ENCODE measurements at regions not wholly inside any gene's neighbourhood (a gene's known extent, or its start where the extent isn't known, plus 50 kb on each side); places are given as distances from the start of the nearest gene placed in this dataset.

DNA sequence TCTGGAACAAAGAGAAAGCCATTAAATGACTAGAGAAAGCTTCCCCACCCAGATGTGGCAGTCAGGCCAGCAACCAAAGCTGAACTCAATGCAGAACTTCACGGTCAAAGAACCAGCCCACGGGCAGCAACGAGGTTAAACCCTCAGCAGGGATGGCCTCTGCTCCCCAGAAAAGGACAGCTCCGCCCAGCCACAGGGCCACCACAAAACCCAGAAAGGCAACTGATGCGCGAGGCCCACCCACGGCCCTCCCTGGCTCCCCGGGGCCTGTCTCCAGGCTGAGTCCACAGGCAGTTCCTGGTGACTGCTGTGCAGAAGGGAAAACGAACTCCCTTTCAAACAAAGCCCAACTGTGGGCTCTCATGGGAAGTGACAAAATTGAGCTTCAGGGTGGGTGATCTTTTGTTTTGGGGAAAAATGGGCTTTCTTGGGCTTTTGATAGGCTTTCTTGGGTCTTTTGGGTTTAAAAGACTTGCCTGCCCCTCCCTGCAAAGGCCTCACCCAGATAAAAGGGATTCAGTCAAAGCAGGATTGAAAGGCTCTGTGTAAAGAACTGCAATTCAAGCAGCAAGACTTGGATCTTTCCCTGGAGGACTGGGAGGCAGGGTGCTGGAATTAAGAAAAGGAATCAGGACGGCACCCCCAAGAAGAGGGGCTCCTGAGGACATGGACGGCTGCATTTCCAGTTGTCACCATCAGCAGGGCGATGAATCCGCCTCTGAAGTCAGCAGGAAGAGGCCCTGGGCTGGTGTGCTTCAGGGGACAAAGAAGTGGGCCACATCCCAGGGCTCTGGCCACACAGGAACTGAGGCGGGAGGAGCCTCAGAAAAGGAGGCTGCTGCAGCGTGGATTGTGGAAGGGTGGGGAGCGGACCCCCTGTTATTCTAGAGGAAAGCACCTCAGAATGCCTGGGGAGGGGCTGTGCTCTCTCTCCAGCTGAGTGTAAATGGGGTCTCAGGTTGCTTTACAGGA is 209.9 kb downstream of the USP6NL start:
- no peaks in the 10 kb centered on the region for H3K4me1 ChIP-seq (ENCODE audit: control insufficient read depth, insufficient read depth, low read length)
- H3K9ac ChIP-seq (ENCODE audit: control insufficient read depth, insufficient read depth, low read length), result no peak overlapping the region
- intact Hi-C loops (cut with micrococcal nuclease; ENCODE audit: unreplicated experiment), result no loop called here
- POLR2A ChIA-PET, result no interaction called here
- no peaks in the 10 kb centered on the region for H3K36me3 ChIP-seq (ENCODE audit: control insufficient read depth in 2 of 2, insufficient read depth in 2 of 2, low read length in 1 of 2)
- DNase-seq (ENCODE audit: low read depth, low spot score) (no peak), ATAC-seq (no peak), FAIRE-seq (no peak)
- no peak overlapping the region for H3K4me2 ChIP-seq (ENCODE audit: control insufficient read depth, insufficient read depth)
- BruUV-seq (replicated peaks), result no TSS peak
- CTCF ChIA-PET, result no interaction called here
- in situ Hi-C loops (cut with MboI), result no loop called here
- H2AFZ ChIP-seq (ENCODE audit: control insufficient read depth, low read depth, low read length), result no peak overlapping the region
- RAD21 ChIA-PET (ENCODE audit: unreplicated experiment), result no interaction called here
- SMC1A ChIA-PET (ENCODE audit: uncharacterized antibody, unreplicated experiment), result no interaction called here
- WGBS (ENCODE audit: insufficient coverage, insufficient replicate concordance, low lambda C conversion rate, missing lambda C conversion rate), result 23% methylated on average over 16 of the region's 16 CpGs
- no peaks in the 10 kb centered on the region; a peak in 1 of 4 replicates for H3K27me3 ChIP-seq (replicated peaks in 1 of 2; ENCODE audit: control insufficient read depth in 2 of 2, insufficient read depth in 2 of 2, low read length in 1 of 2)
- no peaks in the 10 kb centered on the region for H3K79me2 ChIP-seq (ENCODE audit: control insufficient read depth, insufficient read depth, low read length)
- no peak overlapping the region for H3K4me3 ChIP-seq
- H3K27ac ChIP-seq (ENCODE audit: control insufficient read depth, insufficient read depth), result no peak overlapping the region
- no peaks in the 10 kb centered on the region; the same call in 2 of the 3 replicates for H3K9me3 ChIP-seq (replicated peaks; ENCODE audit: control insufficient read depth, insufficient read depth, low read length)
- no peaks in the 10 kb centered on the region for H4K20me1 ChIP-seq (ENCODE audit: control insufficient read depth, insufficient read depth)
- TF ChIP-seq IKZF1 (conservative IDR thresholded peaks at IDR 0.05) (no peak), RFX5 (IDR thresholded peaks at IDR 0.05; ENCODE audit: low read depth, low read length) (no peak), GATAD2B (conservative IDR thresholded peaks at IDR 0.05; ENCODE audit: low read depth) (no peak), MTA3 (IDR thresholded peaks at IDR 0.05; ENCODE audit: borderline replicate concordance, low read length) (no peak), NFYB (IDR thresholded peaks at IDR 0.05; ENCODE audit: insufficient read depth, low read depth, low read length) (no peak), IRF3 (IDR thresholded peaks at IDR 0.05) (no peak)
- TF ChIP-seq, protein P1, sequence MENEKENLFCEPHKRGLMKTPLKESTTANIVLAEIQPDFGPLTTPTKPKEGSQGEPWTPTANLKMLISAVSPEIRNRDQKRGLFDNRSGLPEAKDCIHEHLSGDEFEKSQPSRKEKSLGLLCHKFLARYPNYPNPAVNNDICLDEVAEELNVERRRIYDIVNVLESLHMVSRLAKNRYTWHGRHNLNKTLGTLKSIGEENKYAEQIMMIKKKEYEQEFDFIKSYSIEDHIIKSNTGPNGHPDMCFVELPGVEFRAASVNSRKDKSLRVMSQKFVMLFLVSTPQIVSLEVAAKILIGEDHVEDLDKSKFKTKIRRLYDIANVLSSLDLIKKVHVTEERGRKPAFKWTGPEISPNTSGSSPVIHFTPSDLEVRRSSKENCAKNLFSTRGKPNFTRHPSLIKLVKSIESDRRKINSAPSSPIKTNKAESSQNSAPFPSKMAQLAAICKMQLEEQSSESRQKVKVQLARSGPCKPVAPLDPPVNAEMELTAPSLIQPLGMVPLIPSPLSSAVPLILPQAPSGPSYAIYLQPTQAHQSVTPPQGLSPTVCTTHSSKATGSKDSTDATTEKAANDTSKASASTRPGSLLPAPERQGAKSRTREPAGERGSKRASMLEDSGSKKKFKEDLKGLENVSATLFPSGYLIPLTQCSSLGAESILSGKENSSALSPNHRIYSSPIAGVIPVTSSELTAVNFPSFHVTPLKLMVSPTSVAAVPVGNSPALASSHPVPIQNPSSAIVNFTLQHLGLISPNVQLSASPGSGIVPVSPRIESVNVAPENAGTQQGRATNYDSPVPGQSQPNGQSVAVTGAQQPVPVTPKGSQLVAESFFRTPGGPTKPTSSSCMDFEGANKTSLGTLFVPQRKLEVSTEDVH (IDR thresholded peaks at IDR 0.05; ENCODE audit: low read depth, partially characterized antibody), result no peak
- TF ChIP-seq, protein P2, sequence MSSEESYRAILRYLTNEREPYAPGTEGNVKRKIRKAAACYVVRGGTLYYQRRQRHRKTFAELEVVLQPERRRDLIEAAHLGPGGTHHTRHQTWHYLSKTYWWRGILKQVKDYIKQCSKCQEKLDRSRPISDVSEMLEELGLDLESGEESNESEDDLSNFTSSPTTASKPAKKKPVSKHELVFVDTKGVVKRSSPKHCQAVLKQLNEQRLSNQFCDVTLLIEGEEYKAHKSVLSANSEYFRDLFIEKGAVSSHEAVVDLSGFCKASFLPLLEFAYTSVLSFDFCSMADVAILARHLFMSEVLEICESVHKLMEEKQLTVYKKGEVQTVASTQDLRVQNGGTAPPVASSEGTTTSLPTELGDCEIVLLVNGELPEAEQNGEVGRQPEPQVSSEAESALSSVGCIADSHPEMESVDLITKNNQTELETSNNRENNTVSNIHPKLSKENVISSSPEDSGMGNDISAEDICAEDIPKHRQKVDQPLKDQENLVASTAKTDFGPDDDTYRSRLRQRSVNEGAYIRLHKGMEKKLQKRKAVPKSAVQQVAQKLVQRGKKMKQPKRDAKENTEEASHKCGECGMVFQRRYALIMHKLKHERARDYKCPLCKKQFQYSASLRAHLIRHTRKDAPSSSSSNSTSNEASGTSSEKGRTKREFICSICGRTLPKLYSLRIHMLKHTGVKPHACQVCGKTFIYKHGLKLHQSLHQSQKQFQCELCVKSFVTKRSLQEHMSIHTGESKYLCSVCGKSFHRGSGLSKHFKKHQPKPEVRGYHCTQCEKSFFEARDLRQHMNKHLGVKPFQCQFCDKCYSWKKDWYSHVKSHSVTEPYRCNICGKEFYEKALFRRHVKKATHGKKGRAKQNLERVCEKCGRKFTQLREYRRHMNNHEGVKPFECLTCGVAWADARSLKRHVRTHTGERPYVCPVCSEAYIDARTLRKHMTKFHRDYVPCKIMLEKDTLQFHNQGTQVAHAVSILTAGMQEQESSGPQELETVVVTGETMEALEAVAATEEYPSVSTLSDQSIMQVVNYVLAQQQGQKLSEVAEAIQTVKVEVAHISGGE (CRISPR knock-in tag; IDR thresholded peaks at IDR 0.05), result no peak
- TF ChIP-seq, protein P3, sequence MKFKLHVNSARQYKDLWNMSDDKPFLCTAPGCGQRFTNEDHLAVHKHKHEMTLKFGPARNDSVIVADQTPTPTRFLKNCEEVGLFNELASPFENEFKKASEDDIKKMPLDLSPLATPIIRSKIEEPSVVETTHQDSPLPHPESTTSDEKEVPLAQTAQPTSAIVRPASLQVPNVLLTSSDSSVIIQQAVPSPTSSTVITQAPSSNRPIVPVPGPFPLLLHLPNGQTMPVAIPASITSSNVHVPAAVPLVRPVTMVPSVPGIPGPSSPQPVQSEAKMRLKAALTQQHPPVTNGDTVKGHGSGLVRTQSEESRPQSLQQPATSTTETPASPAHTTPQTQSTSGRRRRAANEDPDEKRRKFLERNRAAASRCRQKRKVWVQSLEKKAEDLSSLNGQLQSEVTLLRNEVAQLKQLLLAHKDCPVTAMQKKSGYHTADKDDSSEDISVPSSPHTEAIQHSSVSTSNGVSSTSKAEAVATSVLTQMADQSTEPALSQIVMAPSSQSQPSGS (IDR thresholded peaks at IDR 0.05; ENCODE audit: low read length), result no peak
- TF ChIP-seq, protein P4, sequence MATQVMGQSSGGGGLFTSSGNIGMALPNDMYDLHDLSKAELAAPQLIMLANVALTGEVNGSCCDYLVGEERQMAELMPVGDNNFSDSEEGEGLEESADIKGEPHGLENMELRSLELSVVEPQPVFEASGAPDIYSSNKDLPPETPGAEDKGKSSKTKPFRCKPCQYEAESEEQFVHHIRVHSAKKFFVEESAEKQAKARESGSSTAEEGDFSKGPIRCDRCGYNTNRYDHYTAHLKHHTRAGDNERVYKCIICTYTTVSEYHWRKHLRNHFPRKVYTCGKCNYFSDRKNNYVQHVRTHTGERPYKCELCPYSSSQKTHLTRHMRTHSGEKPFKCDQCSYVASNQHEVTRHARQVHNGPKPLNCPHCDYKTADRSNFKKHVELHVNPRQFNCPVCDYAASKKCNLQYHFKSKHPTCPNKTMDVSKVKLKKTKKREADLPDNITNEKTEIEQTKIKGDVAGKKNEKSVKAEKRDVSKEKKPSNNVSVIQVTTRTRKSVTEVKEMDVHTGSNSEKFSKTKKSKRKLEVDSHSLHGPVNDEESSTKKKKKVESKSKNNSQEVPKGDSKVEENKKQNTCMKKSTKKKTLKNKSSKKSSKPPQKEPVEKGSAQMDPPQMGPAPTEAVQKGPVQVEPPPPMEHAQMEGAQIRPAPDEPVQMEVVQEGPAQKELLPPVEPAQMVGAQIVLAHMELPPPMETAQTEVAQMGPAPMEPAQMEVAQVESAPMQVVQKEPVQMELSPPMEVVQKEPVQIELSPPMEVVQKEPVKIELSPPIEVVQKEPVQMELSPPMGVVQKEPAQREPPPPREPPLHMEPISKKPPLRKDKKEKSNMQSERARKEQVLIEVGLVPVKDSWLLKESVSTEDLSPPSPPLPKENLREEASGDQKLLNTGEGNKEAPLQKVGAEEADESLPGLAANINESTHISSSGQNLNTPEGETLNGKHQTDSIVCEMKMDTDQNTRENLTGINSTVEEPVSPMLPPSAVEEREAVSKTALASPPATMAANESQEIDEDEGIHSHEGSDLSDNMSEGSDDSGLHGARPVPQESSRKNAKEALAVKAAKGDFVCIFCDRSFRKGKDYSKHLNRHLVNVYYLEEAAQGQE (IDR thresholded peaks at IDR 0.05; ENCODE audit: low read depth, low read length), result no peak

Data from GM12878 (cell line).